Vagina (tissue), 2 donors: ENCODE measurements at regions not wholly inside any gene's neighbourhood (a gene's known extent, or its start where the extent isn't known, plus 50 kb on each side); places are given as distances from the start of the nearest gene placed in this dataset.

Experiments
- DNase-seq, 2 donors: peaks; one replicate each; pipeline ENCODE4 v3.0.0-alpha.2; 2017; ENCODE audit errors: extremely low spot score in 2 of 2
- H3K27ac ChIP-seq: fragments of 200-600 bp; sonication (generic); one replicate; pipeline ENCODE4 v1.5.1; 2019
- H3K27me3 ChIP-seq: fragments of 200-600 bp; sonication (generic); one replicate; pipeline ENCODE4 v1.5.1; 2019
- H3K36me3 ChIP-seq, 2 donors: fragments of 200-600 bp; sonication (generic); one replicate each; pipeline ENCODE4 v1.5.1; 2017 to 2019
- H3K4me1 ChIP-seq: fragments of 200-600 bp; sonication (generic); one replicate; pipeline ENCODE4 v1.5.1; 2019
- H3K4me3 ChIP-seq, 2 donors: fragments of 200-600 bp; sonication (generic); 1 replicate in 1 of 2; 2 replicates in 1 of 2; pipeline ENCODE4 v1.5.1; 2016 to 2019
- H3K9me3 ChIP-seq: fragments of 200-600 bp; sonication (generic); one replicate; pipeline ENCODE4 v1.5.1; 2019
- CTCF ChIP-seq, 3 experiments: fragments of 450-650 bp in 2 of 3; fragments of 200-600 bp in 1 of 3; sonication (generic) in 1 of 3; IDR thresholded peaks; one replicate each; pipeline ENCODE4 v1.5.1; 2017 to 2019; ENCODE audit warnings: antibody characterized with exemption in 3 of 3, mild to moderate bottlenecking in 2 of 3, moderate library complexity in 2 of 3
- POLR2A ChIP-seq, 2 donors: fragments of 450-650 bp; IDR thresholded peaks; one replicate each; pipeline ENCODE4 v1.6.1; 2017; ENCODE audit warnings: antibody characterized with exemption in 2 of 2, mild to moderate bottlenecking in 2 of 2, moderate library complexity in 2 of 2
- POLR2AphosphoS5 ChIP-seq, 2 donors: sonication (generic); formaldehyde crosslinking; IDR thresholded peaks; one replicate each; pipeline ENCODE4 v1.9.0; 2017; ENCODE audit warnings: antibody characterized with exemption in 2 of 2, mild to moderate bottlenecking in 2 of 2, low read depth in 1 of 2; ENCODE audit not compliant: insufficient read depth in 1 of 2
- intact Hi-C: fragments of 100-400 bp; cut with DNase I; formaldehyde crosslinking; loops from one replicate; pipeline ENCODE4 v1.15.1; 2023

GRCh38 chr7:156251861-156252260, 388.7 kb upstream of the RNF32 start:
- Histone ChIP-seq H3K9me3 (no peaks in the 10 kb centered on the region), H3K4me3 (no peak overlapping the region), H3K4me1 (no peaks in the 10 kb centered on the region), H3K27me3 (no peaks in the 10 kb centered on the region), H3K36me3 (no peaks in the 10 kb centered on the region), H3K27ac (no peak overlapping the region)
- intact Hi-C loops: no loop called here
- TF ChIP-seq POLR2AphosphoS5 (IDR thresholded peaks at IDR 0.05; ENCODE audit: insufficient read depth in 1 of 2, low read depth in 1 of 2): no peak
- TF ChIP-seq CTCF (IDR thresholded peaks at IDR 0.05): no peak
- TF ChIP-seq POLR2A (IDR thresholded peaks at IDR 0.05): no peak
- no peak for DNase-seq

- no peak overlapping the region for H3K4me3 ChIP-seq
- no peaks in the 10 kb centered on the region for H3K4me1 ChIP-seq
- no peaks in the 10 kb centered on the region for H3K9me3 ChIP-seq
- TF ChIP-seq CTCF (IDR thresholded peaks at IDR 0.05): no peak
- no peak for TF ChIP-seq POLR2A (IDR thresholded peaks at IDR 0.05)
- no peak for TF ChIP-seq POLR2AphosphoS5 (IDR thresholded peaks at IDR 0.05; ENCODE audit: insufficient read depth in 1 of 2, low read depth in 1 of 2)
- no peaks in the 10 kb centered on the region for H3K27me3 ChIP-seq
- H3K36me3 ChIP-seq: no peaks in the 10 kb centered on the region
- peak in 1 of 2 donors; percentile 37 for DNase-seq
- no peak overlapping the region for H3K27ac ChIP-seq
- intact Hi-C loops: no loop called here
Observed at GRCh38 chr7:156240532-156240931, 400.0 kb upstream of the RNF32 start.

GRCh38 chr7:156238366-156239133, 402.0 kb upstream of the RNF32 start:
- no peak for TF ChIP-seq POLR2A (IDR thresholded peaks at IDR 0.05)
- TF ChIP-seq POLR2AphosphoS5 (IDR thresholded peaks at IDR 0.05; ENCODE audit: insufficient read depth in 1 of 2, low read depth in 1 of 2): no peak
- TF ChIP-seq CTCF (IDR thresholded peaks at IDR 0.05): no peak
- DNase-seq: peak in 1 of 2 donors; percentile 40
- no peaks in the 10 kb centered on the region for H3K27me3 ChIP-seq
- no peaks in the 10 kb centered on the region for H3K9me3 ChIP-seq
- intact Hi-C loops: no loop called here
- H3K4me1 ChIP-seq: no peaks in the 10 kb centered on the region
- no peak overlapping the region for H3K27ac ChIP-seq
- no peak overlapping the region for H3K4me3 ChIP-seq
- no peaks in the 10 kb centered on the region for H3K36me3 ChIP-seq

- H3K4me1 ChIP-seq: no peaks in the 10 kb centered on the region
- intact Hi-C loops: no loop called here
- TF ChIP-seq POLR2A (IDR thresholded peaks at IDR 0.05): no peak
- no peak for TF ChIP-seq CTCF (IDR thresholded peaks at IDR 0.05)
- no peak for TF ChIP-seq POLR2AphosphoS5 (IDR thresholded peaks at IDR 0.05; ENCODE audit: insufficient read depth in 1 of 2, low read depth in 1 of 2)
- no peak overlapping the region for H3K4me3 ChIP-seq
- no peaks in the 10 kb centered on the region for H3K36me3 ChIP-seq
- no peak overlapping the region for H3K27ac ChIP-seq
- DNase-seq: no peak
- no peaks in the 10 kb centered on the region for H3K27me3 ChIP-seq
- H3K9me3 ChIP-seq: no peaks in the 10 kb centered on the region
Observed at GRCh38 chr7:156237614-156238013, 403.0 kb upstream of the RNF32 start.

GRCh38 chr7:156236936-156237599, 403.5 kb upstream of the RNF32 start:
- Histone ChIP-seq H3K27ac (no peak overlapping the region), H3K27me3 (no peaks in the 10 kb centered on the region), H3K4me1 (no peaks in the 10 kb centered on the region), H3K9me3 (no peaks in the 10 kb centered on the region), H3K36me3 (no peaks in the 10 kb centered on the region), H3K4me3 (no peak overlapping the region)
- peak; percentile 76 to 81 for DNase-seq
- no peak for TF ChIP-seq POLR2AphosphoS5 (IDR thresholded peaks at IDR 0.05; ENCODE audit: insufficient read depth in 1 of 2, low read depth in 1 of 2)
- no peak for TF ChIP-seq POLR2A (IDR thresholded peaks at IDR 0.05)
- no peak for TF ChIP-seq CTCF (IDR thresholded peaks at IDR 0.05)
- intact Hi-C loops: no loop called here
